WTC11 (cell line): ENCODE measurements at regions not wholly inside any gene's neighbourhood (a gene's known extent, or its start where the extent isn't known, plus 50 kb on each side); places are given as distances from the start of the nearest gene placed in this dataset.

Experiments
- E2F4 ChIP-seq: sonication (generic); formaldehyde crosslinking; IDR thresholded peaks from 2 replicates; pipeline ENCODE4 v1.8.1; 2022; ENCODE audit warnings: low read depth, mild to moderate bottlenecking, moderate library complexity, missing genetic modification reagents, borderline replicate concordance
- KAT7 ChIP-seq: sonication (generic); formaldehyde crosslinking; IDR thresholded peaks from 2 replicates; pipeline ENCODE4 v1.8.1; 2023; ENCODE audit warnings: missing genetic modification reagents, mild to moderate bottlenecking, borderline replicate concordance
- SOX15 ChIP-seq: fragments of 250-450 bp; sonication (Bioruptor Pico); IDR thresholded peaks from 2 replicates; pipeline ENCODE4 v1.9.0; 2021; ENCODE audit warnings: mild to moderate bottlenecking

- TF ChIP-seq SOX15 (CRISPR knock-in tag) = no peak
- no peak for TF ChIP-seq KAT7 (CRISPR knock-in tag)
- TF ChIP-seq E2F4 (CRISPR knock-in tag) = no peak
Measured at GRCh38 chr2:162473-163382, 101.1 kb downstream of the SH3YL1 start.
